ENCODE measurements at regions not wholly inside any gene's neighbourhood (a gene's known extent, or its start where the extent isn't known, plus 50 kb on each side); places are given as distances from the start of the nearest gene placed in this dataset.
"Not testable (repeated sequence)": the region's sequence is repeated elsewhere in the genome, so short reads cannot be mapped to it uniquely, and the experiment has no call there.

DNA sequence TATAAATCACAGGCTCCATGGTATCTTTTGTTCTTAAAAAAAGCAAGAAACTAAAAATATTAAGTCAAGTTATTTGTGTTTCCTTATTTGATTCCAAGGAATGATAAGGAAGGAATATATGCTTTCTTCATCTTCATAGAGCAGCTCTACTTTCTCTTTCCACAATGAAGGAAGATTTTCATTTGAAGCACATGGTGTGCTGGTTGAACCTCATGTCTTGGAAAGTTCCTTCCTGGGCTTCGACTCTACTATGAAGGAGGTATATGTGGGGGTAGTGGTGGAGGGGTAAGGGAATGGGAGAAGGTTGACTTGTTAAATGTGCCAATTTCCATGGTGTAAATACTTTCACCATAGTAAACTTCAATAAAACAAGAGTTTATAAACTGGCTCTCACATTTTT, 698.0 kb downstream of the CETN3 start:
- DNase-seq = no peak

DNA sequence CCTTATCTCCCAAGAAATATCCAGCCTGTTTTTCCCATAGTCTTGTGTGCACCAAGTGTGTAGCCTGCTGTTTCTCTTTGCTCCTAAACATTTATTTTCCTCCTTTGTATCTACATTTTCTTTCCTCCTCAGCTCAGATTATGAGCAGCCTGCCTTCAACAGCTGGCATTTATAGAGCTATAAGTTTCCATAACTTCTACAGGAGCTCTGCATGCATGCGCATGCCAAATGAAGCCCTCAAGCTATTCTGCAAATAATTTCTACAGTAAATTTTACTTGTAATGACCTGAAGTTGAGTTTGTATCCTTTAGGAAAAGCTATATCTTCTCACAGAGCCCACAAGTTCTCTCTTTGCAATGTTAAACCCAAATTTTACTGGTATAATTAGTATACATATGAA, 699.5 kb downstream of the CETN3 start:
- no peak for DNase-seq

DNA sequence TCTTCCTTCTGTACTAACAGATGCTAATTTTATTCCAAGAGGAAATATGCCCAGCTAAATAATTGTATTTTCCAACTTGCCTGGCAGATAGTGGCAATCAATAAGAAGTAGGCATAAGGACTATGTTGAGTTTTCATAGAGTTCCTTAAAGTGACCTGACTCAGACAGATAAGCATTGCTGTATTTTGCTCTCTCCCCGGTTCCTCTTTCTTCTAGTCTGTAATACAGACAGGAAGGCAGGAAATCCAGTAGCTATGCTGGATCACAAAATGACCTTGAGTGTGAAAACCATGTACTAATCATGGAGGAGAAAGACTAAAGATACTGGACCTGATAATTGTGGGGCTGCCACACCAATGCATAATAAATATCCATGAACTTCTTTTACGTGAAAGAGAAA, 701.7 kb downstream of the CETN3 start:
- no peak for DNase-seq

DNA sequence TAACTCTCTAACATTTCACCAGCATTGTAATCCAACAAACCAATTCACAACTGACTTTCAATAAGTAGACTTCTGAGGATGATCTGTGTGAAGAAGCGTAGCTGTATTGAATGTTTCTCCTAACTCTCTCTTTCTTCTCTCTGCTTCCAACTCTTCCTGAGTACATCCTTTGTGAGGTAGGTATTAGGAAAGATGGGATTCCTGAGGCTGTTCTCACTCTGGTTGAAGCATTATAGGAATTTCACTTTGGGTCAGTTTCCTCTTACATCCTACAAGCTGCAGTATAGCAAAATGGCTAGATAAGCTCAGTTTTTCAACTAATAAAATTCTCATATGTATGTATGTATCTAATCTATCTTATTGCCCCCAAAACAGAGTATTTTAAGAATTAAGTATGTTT, 702.8 kb downstream of the CETN3 start:
- DNase-seq = no peak

DNA sequence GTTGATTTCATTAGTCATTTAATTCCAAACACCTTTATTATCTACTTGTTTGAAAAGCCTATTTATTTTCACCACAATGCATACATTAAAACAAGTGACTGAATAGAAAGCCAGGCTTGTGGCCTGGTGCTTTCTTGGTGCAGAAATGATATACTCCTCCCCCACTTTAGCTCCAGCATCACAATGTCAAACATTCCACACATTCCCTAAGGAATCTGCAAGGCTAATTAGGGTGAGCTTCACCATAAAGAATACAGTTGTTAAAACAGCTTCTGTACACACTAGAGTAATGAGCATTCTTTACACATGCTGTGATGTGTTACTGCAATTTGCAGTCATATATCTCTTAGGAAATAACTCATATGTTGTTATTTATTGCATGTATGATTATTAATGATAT, 705.7 kb downstream of the CETN3 start:
- DNase-seq = no peak

DNA sequence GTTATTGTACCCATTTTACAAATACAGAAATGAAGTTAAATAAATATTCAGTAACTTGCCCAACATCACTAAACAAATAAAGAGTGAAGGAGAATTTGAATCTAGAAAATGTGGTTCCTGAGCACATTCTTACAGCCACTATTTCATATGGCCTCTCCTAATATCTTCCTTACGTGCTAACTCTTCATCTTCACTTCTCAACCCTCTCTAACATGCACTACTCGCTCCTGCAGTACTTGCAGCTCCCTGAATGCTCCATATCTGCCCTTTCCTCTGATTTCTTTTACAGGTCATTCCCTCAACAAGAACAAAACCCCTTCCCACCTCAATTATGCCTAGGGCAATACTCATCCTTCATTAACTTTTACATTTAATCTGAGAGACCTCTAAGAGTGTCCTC, 711.5 kb downstream of the CETN3 start:
- DNase-seq = no peak

DNA sequence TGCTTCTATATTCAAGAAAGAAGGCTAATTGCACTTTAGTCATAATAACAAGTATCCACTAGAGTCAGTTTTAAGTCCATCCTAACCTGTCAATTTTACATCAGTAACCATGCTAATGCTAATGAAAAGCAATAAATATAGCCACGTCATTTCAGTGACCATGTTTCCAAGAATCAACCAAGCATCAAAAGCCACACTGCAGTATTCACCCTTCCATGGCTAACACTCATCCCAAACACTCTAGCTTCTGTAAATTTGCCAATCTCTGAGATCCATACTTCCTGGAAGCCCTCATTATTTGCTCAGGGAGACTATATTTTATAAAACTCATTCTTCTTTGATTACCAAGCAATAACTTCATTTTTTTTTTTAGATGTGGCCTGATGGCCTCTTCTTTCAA, 712.0 kb downstream of the CETN3 start:
- no peak for DNase-seq

DNA sequence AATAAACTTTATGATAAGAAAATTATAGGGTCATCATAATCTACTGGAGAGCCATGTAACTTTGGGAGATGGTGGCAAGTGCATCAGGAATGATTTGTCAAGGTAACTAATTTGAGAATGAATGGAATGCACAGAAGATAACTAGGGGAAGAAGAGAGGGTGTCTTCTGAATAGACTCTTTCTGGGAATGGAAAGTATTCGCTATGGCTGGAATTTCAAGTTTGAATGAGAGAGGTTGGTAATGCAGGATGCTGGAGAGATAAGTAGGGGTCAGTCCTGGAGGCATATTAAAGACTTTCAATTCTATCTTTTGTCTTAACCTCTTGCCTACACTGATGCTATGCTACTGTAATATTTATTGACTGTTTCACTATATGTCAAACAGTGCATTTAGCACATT, 714.2 kb downstream of the CETN3 start:
- DNase-seq = no peak

DNA sequence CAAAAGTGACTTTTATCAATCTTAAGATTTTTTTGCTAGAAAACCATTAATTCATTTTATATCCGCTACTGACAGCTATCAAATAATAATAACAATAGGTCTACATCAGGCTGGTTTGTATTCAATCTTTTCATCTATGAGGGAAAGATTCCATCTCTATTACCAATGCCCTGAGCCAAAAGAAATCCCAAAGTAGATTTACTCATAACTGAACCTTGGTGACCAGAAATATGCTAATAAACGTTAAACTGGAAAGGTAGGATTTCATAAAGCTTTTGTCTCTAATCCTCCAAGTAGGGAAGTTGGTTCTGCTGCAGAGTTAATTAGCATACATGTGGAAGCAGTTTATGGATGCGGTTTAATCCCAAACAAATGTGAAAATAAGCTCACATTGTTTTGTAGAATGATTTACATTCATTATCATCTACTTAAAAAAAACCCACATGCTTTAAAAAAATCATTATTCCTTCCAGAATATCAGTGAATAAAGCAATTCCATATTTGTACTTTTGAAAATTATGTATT, 715.5 kb downstream of the CETN3 start:
- DNase-seq = no peak

DNA sequence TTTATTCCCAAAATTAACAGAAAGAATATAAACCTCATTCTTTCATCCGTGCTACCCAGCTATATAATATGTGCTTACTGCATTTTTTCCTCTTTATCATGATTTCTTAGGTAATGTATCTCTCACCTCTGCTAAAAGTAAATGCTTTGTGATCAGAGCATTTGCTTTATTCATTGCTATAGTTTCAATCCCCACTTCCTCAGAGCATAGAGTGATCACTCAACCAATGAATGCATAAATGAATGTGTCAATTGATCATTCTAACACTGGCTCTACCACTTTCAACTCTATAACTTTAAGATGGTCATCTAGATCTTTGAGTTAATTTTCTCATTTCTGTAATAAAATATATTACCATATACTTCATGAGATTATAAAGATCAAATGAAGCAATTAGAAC, 719.2 kb downstream of the CETN3 start:
- no peak for DNase-seq

DNA sequence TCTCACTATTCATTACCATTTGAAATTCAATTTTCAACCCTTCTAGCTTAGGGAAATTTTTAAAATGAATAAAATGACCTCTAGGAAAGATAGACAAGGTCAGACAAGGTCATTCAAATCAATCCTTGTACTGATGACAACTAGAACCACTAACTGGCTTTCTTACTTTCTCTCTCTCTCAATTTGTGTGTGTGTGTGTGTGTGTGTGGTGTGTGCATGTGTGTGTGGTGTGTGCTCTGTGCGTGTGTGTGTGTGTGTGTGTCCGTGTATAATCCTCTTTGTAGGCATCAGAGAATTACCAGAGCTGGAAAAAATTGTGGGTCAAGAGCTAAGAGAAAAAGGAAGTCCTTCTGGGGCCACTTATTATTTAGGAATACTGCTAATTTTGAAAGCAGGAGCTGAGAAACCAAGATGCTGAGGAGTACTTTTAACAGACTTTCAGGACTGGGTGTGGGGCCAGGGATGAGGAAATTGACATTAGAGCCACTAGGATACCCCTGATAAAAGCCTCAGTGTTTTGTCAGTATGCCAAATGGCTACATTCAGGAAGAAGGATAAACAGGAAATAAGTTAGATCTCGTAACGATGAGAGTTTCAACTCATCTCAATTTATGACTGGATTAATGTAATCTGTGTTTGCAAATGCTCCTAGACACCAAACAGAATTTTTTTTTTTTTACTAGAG, 723.3 kb downstream of the CETN3 start:
- no peak for DNase-seq

DNA sequence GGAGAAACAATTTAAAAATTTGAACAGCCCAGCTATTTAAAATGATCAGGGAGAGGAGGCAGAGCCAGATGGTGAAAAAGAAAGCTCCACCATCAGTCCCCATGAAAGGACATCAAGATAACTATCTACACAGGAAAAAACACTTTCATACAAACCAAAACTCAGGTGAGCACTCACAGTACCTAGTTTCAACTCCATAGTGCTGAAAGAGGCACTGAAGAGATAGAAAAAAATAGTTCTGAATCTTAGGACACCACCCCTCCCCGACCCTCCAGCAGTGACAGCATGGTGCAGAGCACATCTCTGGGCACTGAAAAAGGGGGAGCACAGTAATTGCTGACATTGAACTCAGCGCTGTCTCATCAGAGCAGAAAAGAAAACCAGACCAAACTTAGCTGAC, 732.9 kb downstream of the CETN3 start:
- no peak for DNase-seq

DNA sequence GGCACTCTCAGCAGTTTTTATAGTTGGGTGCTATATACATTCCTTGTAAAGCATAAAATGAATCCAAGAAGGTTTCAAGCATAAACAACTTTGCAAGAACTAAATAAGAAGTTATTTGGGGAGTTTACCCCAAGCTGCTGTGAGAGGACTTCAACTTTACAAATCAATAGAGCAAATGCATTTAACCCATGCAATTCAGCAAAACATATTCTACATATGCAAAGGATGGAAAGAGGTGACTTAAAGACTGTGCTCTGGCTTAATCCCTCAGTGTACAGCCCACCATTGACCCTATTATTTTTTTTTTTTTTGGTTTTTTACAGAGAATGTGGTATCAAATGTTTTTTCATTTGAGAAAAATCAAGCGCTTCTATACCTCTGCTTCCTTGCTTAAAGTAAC, 736.5 kb downstream of the CETN3 start:
- no peak for DNase-seq

DNA sequence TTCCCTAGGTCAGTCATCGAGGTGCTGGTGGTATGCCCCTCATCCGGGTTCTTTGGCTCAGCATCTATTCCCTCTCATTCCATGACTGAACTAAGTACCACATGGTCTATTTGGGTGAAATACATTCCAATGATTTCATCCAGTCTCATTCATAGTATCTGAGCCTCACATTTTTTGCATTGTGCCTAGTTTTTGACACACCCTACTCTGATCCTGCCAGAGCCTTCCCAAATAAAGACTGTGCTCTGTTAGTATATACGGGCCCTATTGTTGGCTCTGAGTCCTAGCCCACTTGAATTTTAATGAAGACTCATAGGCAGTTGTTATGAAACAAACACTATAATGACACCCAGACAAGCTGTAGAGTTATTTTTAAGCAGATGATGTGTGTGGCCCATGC, 740.7 kb downstream of the CETN3 start:
- no peak for DNase-seq

DNA sequence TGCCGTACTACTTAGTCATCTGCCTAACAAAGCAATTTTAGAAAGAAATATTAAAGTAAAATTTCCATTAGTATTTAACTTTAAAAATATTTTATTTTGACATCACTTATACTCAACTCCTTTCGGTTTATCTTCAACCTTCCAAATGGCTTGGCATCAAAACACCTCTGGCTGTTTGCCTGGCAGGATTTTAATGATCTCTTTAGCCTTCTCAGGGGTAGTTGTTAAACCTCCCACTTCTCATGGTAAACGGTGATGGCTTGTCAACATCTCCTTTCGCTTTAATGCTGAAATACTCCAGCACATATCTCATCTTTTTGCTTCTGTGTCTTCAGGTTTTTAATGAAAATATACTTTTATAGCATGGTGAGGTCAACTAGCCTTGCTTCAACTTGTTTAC, 747.1 kb downstream of the CETN3 start:
- DNase-seq = no peak

DNA sequence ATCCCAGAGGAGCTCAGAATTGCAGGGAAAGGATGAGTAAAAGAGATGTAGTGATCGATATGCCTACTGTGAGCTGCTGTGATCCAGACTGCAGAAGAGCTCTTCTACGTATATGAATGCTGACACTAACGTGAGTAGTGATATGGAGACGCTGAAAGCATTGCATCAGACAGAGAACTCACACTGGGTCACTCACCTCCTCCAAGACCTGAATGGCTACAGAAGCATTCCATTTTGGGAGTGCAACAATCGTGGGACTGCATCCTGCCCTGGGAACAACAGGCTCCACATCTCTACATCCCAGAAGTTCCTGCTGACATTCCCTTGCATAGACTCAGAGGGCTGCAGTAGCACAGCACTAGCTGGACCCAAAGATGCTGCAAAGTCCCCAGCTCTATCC, 755.9 kb upstream of the MEF2C start:
- no peak for DNase-seq

DNA sequence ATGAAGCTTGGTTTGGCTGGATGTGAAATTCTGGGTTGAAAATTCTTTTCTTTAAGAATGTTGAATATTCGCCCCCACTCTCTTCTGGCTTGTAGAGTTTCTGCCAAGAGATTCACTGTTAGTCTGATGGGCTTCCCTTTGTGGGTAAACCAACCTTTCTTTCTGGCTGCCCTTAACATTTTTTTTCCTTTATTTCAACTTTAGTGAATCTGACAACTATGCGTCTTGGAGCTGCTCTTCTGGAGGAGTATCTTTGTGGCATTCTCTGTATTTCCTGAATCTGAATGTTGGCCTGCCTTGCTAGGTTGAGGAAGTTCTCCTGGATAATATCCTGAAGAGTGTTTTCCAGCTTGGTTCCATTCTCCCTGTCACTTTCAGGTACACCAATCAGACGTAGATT, 751.2 kb upstream of the MEF2C start:
- DNase-seq = not testable (repeated sequence)

DNA sequence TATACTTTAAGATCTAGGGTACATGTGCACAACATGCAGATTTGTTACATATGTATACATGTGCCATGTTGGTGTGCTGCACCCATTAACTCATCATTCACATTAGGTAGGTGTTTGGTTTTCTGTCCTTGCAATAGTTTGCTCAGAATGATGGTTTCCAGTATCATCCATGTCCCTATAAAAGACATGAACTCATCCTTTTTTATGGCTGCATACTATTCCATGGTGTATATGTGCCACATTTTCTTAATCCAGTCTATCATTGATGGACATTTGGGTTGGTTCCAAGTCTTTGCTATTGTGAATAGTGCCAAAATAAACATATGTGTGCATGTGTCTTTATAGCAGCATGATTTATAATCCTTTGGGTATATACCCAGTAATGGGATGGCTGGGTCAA, 747.1 kb upstream of the MEF2C start:
- not testable (repeated sequence) for DNase-seq

DNA sequence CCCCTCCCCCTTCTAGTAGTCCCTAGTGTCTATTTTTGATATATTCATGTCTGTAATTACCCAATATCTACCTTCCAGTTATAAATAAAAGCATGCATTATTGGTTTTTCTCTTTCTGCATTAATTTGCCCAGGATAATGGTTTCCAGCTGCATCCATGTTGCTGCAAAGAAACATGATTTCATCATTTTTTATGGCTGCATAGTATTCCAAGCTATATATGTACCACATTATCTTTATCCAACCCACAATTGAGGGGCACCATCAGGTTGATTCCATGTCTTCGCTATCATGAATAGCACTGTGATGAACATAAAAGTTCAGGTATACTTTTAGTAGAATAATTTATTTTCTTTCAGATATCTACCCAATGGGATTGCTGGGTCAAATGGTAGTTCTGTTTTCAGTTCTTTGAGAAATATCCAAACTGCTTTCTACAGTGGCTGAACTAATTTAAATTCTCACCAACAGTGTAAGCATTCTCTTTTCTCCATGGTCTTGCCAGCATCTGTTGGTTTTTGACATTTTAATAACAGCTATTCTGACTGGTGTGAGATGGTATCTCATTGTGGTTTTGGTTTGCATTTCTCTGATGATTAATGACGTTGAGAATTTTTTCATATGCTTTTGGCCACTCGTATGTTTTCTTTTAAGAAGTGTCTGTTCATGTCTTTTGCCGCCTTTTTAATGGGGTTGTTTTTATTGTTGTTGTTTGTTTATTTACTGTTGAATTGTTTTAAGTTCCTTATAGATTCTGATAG, 746.1 kb upstream of the MEF2C start:
- DNase-seq = no peak

DNA sequence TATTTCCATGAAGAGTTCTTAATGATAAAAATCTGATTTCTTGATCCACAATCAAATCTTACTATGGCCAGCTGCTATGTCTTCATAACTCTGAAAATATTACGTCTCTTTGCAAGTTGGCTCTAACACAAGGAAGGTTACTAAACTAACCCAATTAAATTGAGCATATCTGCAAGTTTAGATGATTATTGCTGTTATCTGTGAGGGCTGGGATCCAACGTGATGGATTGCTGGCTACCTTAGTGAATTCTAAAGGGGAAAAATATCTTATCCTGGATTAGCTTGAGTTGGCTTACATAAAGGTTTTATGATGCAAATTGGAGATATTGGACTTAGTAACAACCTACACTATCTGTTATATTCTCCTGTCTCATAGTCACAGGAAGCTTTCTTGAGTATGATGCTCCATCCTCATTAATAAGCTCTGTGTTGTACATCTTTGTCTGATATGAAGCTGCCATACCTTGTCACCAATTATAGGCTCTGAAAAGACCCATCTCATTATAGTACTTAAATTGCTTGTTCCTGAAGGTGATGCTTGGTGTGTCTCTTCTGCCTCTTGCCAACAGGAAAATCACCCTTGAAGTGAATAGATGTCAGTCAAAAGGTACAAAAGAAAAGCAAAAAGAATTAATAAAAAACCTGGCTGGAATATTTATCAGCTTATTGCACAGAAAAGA, 733.0 kb upstream of the MEF2C start:
- no peak for DNase-seq

DNA sequence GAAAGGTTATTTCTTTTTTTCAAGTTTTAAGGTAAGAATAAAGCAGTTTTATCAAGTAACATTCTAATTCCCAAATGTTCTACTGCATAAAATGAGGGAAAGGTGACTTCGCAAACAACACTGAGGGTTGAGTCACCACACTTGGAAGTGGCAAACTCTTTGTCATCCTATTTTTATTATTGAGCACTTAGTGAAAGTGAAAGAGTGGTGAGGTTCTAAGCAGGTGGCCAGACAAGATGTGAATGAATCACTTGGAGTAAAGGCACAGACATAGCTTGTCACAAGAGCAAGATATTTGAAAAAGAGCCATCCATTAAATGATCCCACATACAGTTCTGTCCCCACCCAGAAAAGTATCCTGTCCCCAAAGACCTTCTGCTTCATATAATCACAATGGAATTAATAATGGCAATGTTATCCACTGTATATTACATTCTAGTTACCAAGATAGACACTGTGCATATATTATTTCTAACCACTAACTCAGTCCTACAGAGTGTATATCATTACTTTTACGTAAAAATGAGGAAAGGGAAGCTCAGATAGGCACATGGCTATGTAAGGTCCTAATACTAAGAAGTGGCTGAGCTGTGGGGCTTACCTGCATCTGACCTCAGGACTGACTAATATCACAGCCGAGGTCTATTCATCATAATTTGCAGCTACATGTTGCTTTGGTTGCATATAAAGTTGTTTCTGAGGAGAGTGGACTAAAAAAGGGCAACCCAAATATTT, 730.4 kb upstream of the MEF2C start:
- DNase-seq = no peak

DNA sequence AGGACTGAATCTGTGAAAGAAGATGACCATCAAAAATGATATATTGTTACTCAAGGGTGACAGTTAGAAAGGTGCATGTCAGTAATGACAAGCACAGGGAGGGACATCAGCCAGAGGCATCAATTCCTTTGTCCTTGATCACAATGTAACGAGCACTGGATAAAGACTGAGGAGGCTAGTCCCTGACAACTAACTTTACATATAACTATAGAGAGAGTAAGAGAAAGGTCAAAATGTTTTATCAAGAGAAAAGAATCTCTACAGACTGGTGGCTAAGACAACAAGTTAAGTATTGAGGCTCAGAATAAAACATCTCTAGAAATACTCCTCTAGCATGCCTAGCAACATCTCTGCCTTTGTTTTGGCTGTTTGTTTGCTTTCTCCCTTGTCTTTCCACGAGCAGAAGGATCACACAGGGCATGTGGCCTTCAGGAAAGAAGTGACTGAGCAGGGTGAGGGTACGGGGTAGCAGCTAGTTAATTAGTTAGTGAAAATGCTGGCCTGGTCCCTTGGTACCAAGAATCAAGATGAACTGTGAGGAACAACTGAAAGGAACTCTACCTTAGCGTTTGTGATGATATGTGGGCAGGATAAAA, 724.1 kb upstream of the MEF2C start:
- DNase-seq = no peak

DNA sequence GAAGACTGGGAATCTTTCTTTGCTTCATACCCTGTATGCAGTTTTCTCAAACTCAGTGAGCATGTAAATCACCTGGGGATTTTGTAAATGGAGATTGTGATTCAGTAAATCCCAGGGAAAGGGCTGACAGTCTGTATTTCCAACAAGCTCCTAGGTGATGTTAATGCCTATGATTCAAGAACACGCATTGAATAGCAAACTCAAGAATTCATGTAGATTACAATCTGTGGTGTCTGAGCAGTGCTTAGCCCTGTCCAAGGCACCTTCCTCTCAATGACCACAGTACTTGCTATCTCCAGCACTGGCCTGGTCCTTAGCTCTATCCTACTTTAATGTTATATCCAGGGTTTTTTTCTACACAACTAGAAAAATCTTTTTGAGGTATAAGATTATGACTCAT, 721.4 kb upstream of the MEF2C start:
- no peak for DNase-seq
